Astrocyte (in vitro differentiated cells and primary cell): ENCODE measurements at regions not wholly inside any gene's neighbourhood (a gene's known extent, or its start where the extent isn't known, plus 50 kb on each side); places are given as distances from the start of the nearest gene placed in this dataset.

Experiments used
- CTCF ChIP-seq: IDR thresholded peaks from 2 replicates; pipeline ENCODE4 v1.5.1; 2011; ENCODE audit warnings: low read depth, mild to moderate bottlenecking, inconsistent platforms, low read length, moderate library complexity; ENCODE audit not compliant: insufficient read depth
- EZH2 ChIP-seq: IDR thresholded peaks from 2 replicates; pipeline ENCODE4 v1.6.1; 2012; ENCODE audit warnings: mild to moderate bottlenecking, low read length, inconsistent platforms; ENCODE audit not compliant: insufficient read depth

GRCh38 chr11:80104191-80104590 is 663.4 kb upstream of the TENM4 start:
- TF ChIP-seq CTCF = no peak
- no peak for TF ChIP-seq EZH2
